ENCODE measurements at regions not wholly inside any gene's neighbourhood (a gene's known extent, or its start where the extent isn't known, plus 50 kb on each side); places are given as distances from the start of the nearest gene placed in this dataset.

DNA sequence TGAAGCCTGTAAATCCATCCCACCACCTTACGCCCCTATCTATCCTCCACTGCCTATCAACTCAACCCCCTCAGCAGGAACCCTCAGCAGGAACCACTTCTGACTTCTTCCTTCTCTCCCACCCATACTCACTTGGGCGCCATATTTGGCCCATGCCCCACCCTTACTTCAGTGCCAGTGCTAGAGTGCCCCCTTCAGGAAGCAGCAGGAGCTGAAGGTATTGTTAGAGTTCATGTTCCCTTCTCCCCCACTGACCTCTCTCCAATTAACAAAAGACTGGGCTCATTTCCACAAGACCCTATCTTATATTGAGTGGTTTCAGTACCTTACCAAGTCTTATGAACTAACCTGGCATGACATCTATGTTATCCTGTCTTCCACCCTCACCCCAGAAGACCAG lies 363.1 kb upstream of the SLIT2 start:
- H3K9ac ChIP-seq, result no peak overlapping the region
- CTCF ChIA-PET, result no interaction called here
- H3K79me2 ChIP-seq (ENCODE audit: insufficient read depth), result no peaks in the 10 kb centered on the region
- H3K9me3 ChIP-seq, result no peaks in the 10 kb centered on the region
- peaks cover 2% of the 10 kb centered on the region for H3F3A ChIP-seq (replicated peaks; ENCODE audit: insufficient read depth)
- H3K9me2 ChIP-seq, result no peaks in the 10 kb centered on the region
- 66% methylated on average over 2 of the region's 2 CpGs for WGBS (ENCODE audit: low lambda C conversion rate)
- H3K4me1 ChIP-seq (ENCODE audit: control insufficient read depth in 1 of 2, insufficient read depth in 2 of 2, low read depth in 1 of 2, low read length in 1 of 2), result no peaks in the 10 kb centered on the region
- no peak overlapping the region for H2AFZ ChIP-seq (ENCODE audit: low read depth)
- H4K20me1 ChIP-seq (ENCODE audit: insufficient read depth), result no peaks in the 10 kb centered on the region
- no peak for DNase-seq
- H3K4me3 ChIP-seq (ENCODE audit: low read depth in 2 of 2, low read length in 1 of 2), result no peak overlapping the region
- no peaks in the 10 kb centered on the region for H3K27me3 ChIP-seq (ENCODE audit: insufficient read depth)
- no peaks in the 10 kb centered on the region for H3K36me3 ChIP-seq (replicated peaks in 1 of 2; ENCODE audit: control insufficient read depth in 1 of 2, insufficient read depth in 2 of 2, low read length in 1 of 2)
- no peak overlapping the region for H3K4me2 ChIP-seq
- no peak overlapping the region for H3K27ac ChIP-seq (ENCODE audit: low read depth in 2 of 2, low read length in 1 of 2)
- TF ChIP-seq GABPA (IDR thresholded peaks at IDR 0.05; ENCODE audit: low read depth) (no peak), FOXM1 (IDR thresholded peaks at IDR 0.05; ENCODE audit: low read depth) (no peak), RAD21 (IDR thresholded peaks at IDR 0.05; ENCODE audit: low read length) (no peak), TAF1 (IDR thresholded peaks at IDR 0.05; ENCODE audit: borderline replicate concordance, low read depth, low read length) (no peak), RXRA (IDR thresholded peaks at IDR 0.05; ENCODE audit: borderline replicate concordance, low read depth) (no peak), POLR2AphosphoS5 (IDR thresholded peaks at IDR 0.05; ENCODE audit: low read depth, low read length) (no peak), CHD2 (IDR thresholded peaks at IDR 0.05; ENCODE audit: low read length, partially characterized antibody) (no peak), SIN3A (IDR thresholded peaks at IDR 0.05; ENCODE audit: borderline replicate concordance, low read depth, low read length) (no peak), EZH2phosphoT487 (IDR thresholded peaks at IDR 0.05; ENCODE audit: borderline replicate concordance, low read depth) (no peak), SMC3 (IDR thresholded peaks at IDR 0.05; ENCODE audit: low read depth, low read length) (no peak), JUND (IDR thresholded peaks at IDR 0.05) (no peak), TCF12 (IDR thresholded peaks at IDR 0.05) (no peak)
- TF ChIP-seq, protein P1, sequence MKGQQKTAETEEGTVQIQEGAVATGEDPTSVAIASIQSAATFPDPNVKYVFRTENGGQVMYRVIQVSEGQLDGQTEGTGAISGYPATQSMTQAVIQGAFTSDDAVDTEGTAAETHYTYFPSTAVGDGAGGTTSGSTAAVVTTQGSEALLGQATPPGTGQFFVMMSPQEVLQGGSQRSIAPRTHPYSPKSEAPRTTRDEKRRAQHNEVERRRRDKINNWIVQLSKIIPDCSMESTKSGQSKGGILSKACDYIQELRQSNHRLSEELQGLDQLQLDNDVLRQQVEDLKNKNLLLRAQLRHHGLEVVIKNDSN (IDR thresholded peaks at IDR 0.05; ENCODE audit: borderline replicate concordance, low read depth), result no peak
- TF ChIP-seq, protein P2, sequence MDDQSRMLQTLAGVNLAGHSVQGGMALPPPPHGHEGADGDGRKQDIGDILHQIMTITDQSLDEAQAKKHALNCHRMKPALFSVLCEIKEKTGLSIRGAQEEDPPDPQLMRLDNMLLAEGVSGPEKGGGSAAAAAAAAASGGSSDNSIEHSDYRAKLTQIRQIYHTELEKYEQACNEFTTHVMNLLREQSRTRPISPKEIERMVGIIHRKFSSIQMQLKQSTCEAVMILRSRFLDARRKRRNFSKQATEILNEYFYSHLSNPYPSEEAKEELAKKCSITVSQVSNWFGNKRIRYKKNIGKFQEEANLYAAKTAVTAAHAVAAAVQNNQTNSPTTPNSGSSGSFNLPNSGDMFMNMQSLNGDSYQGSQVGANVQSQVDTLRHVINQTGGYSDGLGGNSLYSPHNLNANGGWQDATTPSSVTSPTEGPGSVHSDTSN (IDR thresholded peaks at IDR 0.05), result no peak
- TF ChIP-seq, protein P3, sequence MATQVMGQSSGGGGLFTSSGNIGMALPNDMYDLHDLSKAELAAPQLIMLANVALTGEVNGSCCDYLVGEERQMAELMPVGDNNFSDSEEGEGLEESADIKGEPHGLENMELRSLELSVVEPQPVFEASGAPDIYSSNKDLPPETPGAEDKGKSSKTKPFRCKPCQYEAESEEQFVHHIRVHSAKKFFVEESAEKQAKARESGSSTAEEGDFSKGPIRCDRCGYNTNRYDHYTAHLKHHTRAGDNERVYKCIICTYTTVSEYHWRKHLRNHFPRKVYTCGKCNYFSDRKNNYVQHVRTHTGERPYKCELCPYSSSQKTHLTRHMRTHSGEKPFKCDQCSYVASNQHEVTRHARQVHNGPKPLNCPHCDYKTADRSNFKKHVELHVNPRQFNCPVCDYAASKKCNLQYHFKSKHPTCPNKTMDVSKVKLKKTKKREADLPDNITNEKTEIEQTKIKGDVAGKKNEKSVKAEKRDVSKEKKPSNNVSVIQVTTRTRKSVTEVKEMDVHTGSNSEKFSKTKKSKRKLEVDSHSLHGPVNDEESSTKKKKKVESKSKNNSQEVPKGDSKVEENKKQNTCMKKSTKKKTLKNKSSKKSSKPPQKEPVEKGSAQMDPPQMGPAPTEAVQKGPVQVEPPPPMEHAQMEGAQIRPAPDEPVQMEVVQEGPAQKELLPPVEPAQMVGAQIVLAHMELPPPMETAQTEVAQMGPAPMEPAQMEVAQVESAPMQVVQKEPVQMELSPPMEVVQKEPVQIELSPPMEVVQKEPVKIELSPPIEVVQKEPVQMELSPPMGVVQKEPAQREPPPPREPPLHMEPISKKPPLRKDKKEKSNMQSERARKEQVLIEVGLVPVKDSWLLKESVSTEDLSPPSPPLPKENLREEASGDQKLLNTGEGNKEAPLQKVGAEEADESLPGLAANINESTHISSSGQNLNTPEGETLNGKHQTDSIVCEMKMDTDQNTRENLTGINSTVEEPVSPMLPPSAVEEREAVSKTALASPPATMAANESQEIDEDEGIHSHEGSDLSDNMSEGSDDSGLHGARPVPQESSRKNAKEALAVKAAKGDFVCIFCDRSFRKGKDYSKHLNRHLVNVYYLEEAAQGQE (IDR thresholded peaks at IDR 0.05; ENCODE audit: low read depth, low read length), result no peak
- TF ChIP-seq, protein P4, sequence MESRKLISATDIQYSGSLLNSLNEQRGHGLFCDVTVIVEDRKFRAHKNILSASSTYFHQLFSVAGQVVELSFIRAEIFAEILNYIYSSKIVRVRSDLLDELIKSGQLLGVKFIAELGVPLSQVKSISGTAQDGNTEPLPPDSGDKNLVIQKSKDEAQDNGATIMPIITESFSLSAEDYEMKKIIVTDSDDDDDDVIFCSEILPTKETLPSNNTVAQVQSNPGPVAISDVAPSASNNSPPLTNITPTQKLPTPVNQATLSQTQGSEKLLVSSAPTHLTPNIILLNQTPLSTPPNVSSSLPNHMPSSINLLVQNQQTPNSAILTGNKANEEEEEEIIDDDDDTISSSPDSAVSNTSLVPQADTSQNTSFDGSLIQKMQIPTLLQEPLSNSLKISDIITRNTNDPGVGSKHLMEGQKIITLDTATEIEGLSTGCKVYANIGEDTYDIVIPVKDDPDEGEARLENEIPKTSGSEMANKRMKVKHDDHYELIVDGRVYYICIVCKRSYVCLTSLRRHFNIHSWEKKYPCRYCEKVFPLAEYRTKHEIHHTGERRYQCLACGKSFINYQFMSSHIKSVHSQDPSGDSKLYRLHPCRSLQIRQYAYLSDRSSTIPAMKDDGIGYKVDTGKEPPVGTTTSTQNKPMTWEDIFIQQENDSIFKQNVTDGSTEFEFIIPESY (IDR thresholded peaks at IDR 0.05; ENCODE audit: borderline replicate concordance, low read depth), result no peak
- POLR2A ChIA-PET, result no interaction called here

All from SK-N-SH (cell line).